Upper lobe of left lung (tissue), 4 donors: ENCODE measurements at regions not wholly inside any gene's neighbourhood (a gene's known extent, or its start where the extent isn't known, plus 50 kb on each side); places are given as distances from the start of the nearest gene placed in this dataset.
"Not testable (repeated sequence)": the region's sequence is repeated elsewhere in the genome, so short reads cannot be mapped to it uniquely, and the experiment has no call there.

Experiments used
- EP300 ChIP-seq, 4 donors: sonication (generic); formaldehyde crosslinking; IDR thresholded peaks; one replicate each; pipeline ENCODE4 v1.5.1; 2017; ENCODE audit warnings: antibody characterized with exemption in 4 of 4, control low read depth in 2 of 4
- POLR2A ChIP-seq, 4 donors: fragments of 450-650 bp; IDR thresholded peaks; one replicate each; pipeline ENCODE4 v1.5.1; 2016 to 2017; ENCODE audit warnings: antibody characterized with exemption in 4 of 4, mild to moderate bottlenecking in 2 of 4
- TF ChIP-seq, protein P1 (sequence below), 6 experiments: fragments of 450-650 bp in 4 of 6; fragments of 200-600 bp in 2 of 6; sonication (generic) in 2 of 6; IDR thresholded peaks; one replicate each; pipeline ENCODE4 v1.5.1; 2016 to 2019; ENCODE audit warnings: antibody characterized with exemption in 6 of 6

DNA sequence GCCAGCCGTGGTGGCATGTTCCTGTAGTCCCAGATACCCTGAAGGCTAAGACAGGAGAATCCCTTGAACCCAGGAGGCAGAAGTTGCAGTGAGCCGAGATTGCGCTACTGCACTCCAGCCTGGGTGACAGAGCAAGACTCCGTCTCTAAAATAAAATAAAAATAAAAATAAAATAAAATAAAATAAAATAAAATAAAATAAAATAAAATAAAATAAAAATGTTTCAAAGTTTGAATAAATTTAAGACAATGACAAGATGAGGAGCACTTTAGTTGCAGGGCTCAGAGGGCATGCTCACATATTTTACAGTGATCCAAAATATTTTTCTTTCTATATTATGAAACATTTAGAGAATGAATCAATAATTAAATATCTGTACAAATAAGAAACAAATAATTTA lies 374.3 kb upstream of the ARRDC3 start:
- TF ChIP-seq POLR2A, EP300 (IDR thresholded peaks at IDR 0.05): not testable (repeated sequence)
- TF ChIP-seq, protein P1, sequence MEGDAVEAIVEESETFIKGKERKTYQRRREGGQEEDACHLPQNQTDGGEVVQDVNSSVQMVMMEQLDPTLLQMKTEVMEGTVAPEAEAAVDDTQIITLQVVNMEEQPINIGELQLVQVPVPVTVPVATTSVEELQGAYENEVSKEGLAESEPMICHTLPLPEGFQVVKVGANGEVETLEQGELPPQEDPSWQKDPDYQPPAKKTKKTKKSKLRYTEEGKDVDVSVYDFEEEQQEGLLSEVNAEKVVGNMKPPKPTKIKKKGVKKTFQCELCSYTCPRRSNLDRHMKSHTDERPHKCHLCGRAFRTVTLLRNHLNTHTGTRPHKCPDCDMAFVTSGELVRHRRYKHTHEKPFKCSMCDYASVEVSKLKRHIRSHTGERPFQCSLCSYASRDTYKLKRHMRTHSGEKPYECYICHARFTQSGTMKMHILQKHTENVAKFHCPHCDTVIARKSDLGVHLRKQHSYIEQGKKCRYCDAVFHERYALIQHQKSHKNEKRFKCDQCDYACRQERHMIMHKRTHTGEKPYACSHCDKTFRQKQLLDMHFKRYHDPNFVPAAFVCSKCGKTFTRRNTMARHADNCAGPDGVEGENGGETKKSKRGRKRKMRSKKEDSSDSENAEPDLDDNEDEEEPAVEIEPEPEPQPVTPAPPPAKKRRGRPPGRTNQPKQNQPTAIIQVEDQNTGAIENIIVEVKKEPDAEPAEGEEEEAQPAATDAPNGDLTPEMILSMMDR (IDR thresholded peaks at IDR 0.05): not testable (repeated sequence)
